Neuronal stem cell (in vitro differentiated cells): ENCODE measurements at regions not wholly inside any gene's neighbourhood (a gene's known extent, or its start where the extent isn't known, plus 50 kb on each side); places are given as distances from the start of the nearest gene placed in this dataset.

ENCODE experiments used
- DNase-seq: peaks from one replicate; pipeline ENCODE4 v3.0.0-alpha.2; 2013; ENCODE audit warnings: low spot score
- H2AFZ ChIP-seq: one replicate; pipeline ENCODE4 v1.6.1; 2013; ENCODE audit warnings: mild to moderate bottlenecking, low read length, inconsistent platforms
- H2AK5ac ChIP-seq: 2 replicates; pipeline ENCODE4 v1.6.1; 2013; ENCODE audit warnings: low read depth, mild to moderate bottlenecking, inconsistent platforms, low read length, moderate library complexity, mixed read lengths
- H2BK120ac ChIP-seq: 2 replicates; pipeline ENCODE4 v1.6.1; 2013; ENCODE audit warnings: low read depth, mild to moderate bottlenecking, inconsistent platforms, low read length, moderate library complexity, mixed read lengths
- H2BK12ac ChIP-seq: one replicate; pipeline ENCODE4 v1.6.1; 2013; ENCODE audit warnings: low read length, inconsistent platforms
- H2BK15ac ChIP-seq: 2 replicates; pipeline ENCODE4 v1.6.1; 2013; ENCODE audit warnings: mild to moderate bottlenecking, low read length, inconsistent platforms, mixed read lengths
- H2BK5ac ChIP-seq: one replicate; pipeline ENCODE4 v1.6.1; 2013; ENCODE audit warnings: inconsistent platforms, mild to moderate bottlenecking, low read length, moderate library complexity
- H3K14ac ChIP-seq: one replicate; pipeline ENCODE4 v1.6.1; 2013; ENCODE audit warnings: low read length, inconsistent platforms
- H3K18ac ChIP-seq: 2 replicates; pipeline ENCODE4 v1.6.1; 2013; ENCODE audit warnings: low read length, inconsistent platforms
- H3K23ac ChIP-seq: 2 replicates; pipeline ENCODE4 v1.6.1; 2013; ENCODE audit warnings: low read depth, mild to moderate bottlenecking, mixed read lengths, low read length, inconsistent platforms; ENCODE audit not compliant: poor library complexity
- H3K27ac ChIP-seq: replicated peaks from 3 replicates; pipeline ENCODE4 v1.5.1; 2013; ENCODE audit warnings: low read length, inconsistent platforms
- H3K27me3 ChIP-seq, 3 experiments: 2 replicates each; pipeline ENCODE4 v1.6.1; 2013; ENCODE audit warnings: low read length in 3 of 3, mild to moderate bottlenecking in 2 of 3, inconsistent platforms in 1 of 3, low read depth in 1 of 3, mixed read lengths in 1 of 3, moderate library complexity in 1 of 3; ENCODE audit not compliant: control insufficient read depth in 3 of 3, insufficient read depth in 3 of 3
- H3K36me3 ChIP-seq, 2 donors: replicated peaks in 1 of 2; 2 replicates each; pipeline ENCODE4 v1.6.1; 2013; ENCODE audit warnings: low read length in 2 of 2; ENCODE audit not compliant: control insufficient read depth in 2 of 2, insufficient read depth in 2 of 2
- H3K4ac ChIP-seq: 2 replicates; pipeline ENCODE4 v1.6.1; 2013; ENCODE audit warnings: inconsistent platforms, mild to moderate bottlenecking, low read length, moderate library complexity
- H3K4me1 ChIP-seq, 2 donors: 1 replicate in 1 of 2; 2 replicates in 1 of 2; pipeline ENCODE4 v1.6.1; 2013; ENCODE audit warnings: low read length in 2 of 2, low read depth in 1 of 2; ENCODE audit not compliant: control insufficient read depth in 2 of 2, insufficient read depth in 1 of 2
- H3K4me2 ChIP-seq: one replicate; pipeline ENCODE4 v1.6.1; 2013; ENCODE audit warnings: mild to moderate bottlenecking, low read length, inconsistent platforms; ENCODE audit not compliant: insufficient read depth, poor library complexity, severe bottlenecking
- H3K4me3 ChIP-seq, 2 donors: 2 replicates each; pipeline ENCODE4 v1.5.1; 2013; ENCODE audit warnings: low read length in 2 of 2, mild to moderate bottlenecking in 2 of 2, inconsistent platforms in 1 of 2, moderate library complexity in 1 of 2
- H3K79me1 ChIP-seq: one replicate; pipeline ENCODE4 v1.6.1; 2013; ENCODE audit warnings: low read depth, mild to moderate bottlenecking, inconsistent platforms, low read length, moderate library complexity
- H3K9ac ChIP-seq: one replicate; pipeline ENCODE4 v1.6.1; 2013; ENCODE audit warnings: mild to moderate bottlenecking, low read depth, low read length, inconsistent platforms; ENCODE audit not compliant: poor library complexity
- H3K9me3 ChIP-seq, 2 donors: replicated peaks in 1 of 2; 2 replicates each; pipeline versions ENCODE3 to v1.6.1; 2013; ENCODE audit warnings: low read length in 2 of 2, mild to moderate bottlenecking in 2 of 2, inconsistent platforms in 1 of 2, low read depth in 1 of 2, mixed read lengths in 1 of 2, moderate library complexity in 1 of 2; ENCODE audit not compliant: control insufficient read depth in 2 of 2, insufficient read depth in 1 of 2
- H4K8ac ChIP-seq: one replicate; pipeline ENCODE4 v1.6.1; 2013; ENCODE audit warnings: low read depth, mild to moderate bottlenecking, inconsistent platforms, low read length, moderate library complexity
- H4K91ac ChIP-seq: one replicate; pipeline ENCODE4 v1.6.1; 2013; ENCODE audit warnings: low read length, low read depth, mild to moderate bottlenecking, inconsistent platforms; ENCODE audit not compliant: poor library complexity
- WGBS, 2 donors: extraction: QIAGEN DNeasy Blood & Tissue Kit; methylation state at CpG; one replicate each; pipeline ENCODE4 v1.1.7; 2013; ENCODE audit warnings: missing lambda C conversion rate in 2 of 2, mixed read lengths in 1 of 2; ENCODE audit not compliant: insufficient read length in 2 of 2, insufficient replicate concordance in 1 of 2; ENCODE audit errors: extremely low coverage in 2 of 2; 5-methylcytosine and 5-hydroxymethylcytosine counted together

DNA sequence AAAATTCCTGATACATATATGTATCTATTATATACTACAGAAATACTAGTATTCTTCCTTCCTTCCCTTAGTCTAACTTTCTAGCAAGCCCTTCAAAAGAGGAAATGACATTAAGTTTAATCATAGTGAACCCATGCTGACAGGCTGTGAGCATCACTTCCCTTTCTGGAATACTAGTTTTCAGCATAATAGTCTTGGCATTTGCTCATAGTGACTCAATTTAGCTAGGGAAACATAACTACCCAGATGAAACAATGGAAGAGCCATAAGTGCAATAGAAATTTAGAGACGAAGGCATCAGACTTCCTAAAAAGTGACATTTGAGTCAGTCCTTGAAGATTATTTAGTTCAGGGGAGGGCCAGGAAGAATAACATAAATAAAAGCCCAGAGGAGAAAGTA is 184.5 kb upstream of the CRY1 start:
- H3K79me1 ChIP-seq: no peaks in the 10 kb centered on the region
- no peak overlapping the region for H3K9ac ChIP-seq

DNA sequence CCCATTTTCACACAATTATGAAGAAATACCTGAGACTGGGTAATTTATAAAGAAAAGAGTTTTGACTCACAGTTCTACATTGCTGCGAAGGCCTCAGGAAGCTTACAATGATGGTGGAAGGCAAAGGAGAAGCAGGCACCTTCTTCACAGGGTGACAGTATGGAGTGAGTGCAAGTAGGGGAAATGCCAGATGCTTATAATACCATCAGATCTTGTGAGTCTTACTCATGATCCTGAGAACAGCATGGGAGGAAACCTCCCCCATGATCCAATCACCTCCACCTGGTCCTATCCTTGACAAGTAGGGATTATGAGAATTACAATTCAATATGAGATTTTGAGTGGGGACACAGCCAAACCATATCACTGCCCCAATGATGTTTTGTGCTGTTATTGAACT is 189.3 kb upstream of the CRY1 start:
- Histone ChIP-seq H3K27ac (no peak overlapping the region), H4K8ac (no peak overlapping the region), H4K91ac (no peak overlapping the region), H3K4me2 (no peak overlapping the region), H3K27me3 (no peaks in the 10 kb centered on the region), H2AK5ac (no peak overlapping the region), H3K4ac (no peak overlapping the region), H3K9ac (no peak overlapping the region), H3K79me1 (no peaks in the 10 kb centered on the region), H2BK15ac (no peak overlapping the region), H2AFZ (no peak overlapping the region), H3K4me3 (no peak overlapping the region), H2BK120ac (no peak overlapping the region), H3K36me3 (no peaks in the 10 kb centered on the region), H3K18ac (no peak overlapping the region), H3K9me3 (no peaks in the 10 kb centered on the region), H3K14ac (no peak overlapping the region), H2BK12ac (no peak overlapping the region), H3K23ac (no peak overlapping the region), H3K4me1 (no peaks in the 10 kb centered on the region), H2BK5ac (no peak overlapping the region)
- WGBS, 2 donors: no CpG with 5 or more reads among the region's 1 CpG
- DNase-seq: no peak

More for the DNA sequence above, 184.5 kb upstream of the CRY1 start:
- H2BK12ac ChIP-seq: no peak overlapping the region
- H3K27ac ChIP-seq: no peak overlapping the region
- peaks cover 0 to 10% (median 0%) of the 10 kb centered on the region in 3 experiments for H3K27me3 ChIP-seq
- DNase-seq: no peak
- H2AFZ ChIP-seq: no peak overlapping the region
- H2BK120ac ChIP-seq: no peak overlapping the region
- no peak overlapping the region for H4K91ac ChIP-seq
- no peak overlapping the region for H3K4ac ChIP-seq
- no peak overlapping the region for H4K8ac ChIP-seq
- H3K4me3 ChIP-seq: no peak overlapping the region
- no peaks in the 10 kb centered on the region for H3K4me1 ChIP-seq
- H2AK5ac ChIP-seq: no peak overlapping the region
- no peak overlapping the region for H3K18ac ChIP-seq
- no CpG with 5 or more reads among the region's 1 CpG for whole genome bisulfite sequencing, 2 donors
- H2BK5ac ChIP-seq: no peak overlapping the region
- H3K4me2 ChIP-seq: no peak overlapping the region
- H3K9me3 ChIP-seq: no peaks in the 10 kb centered on the region
- H3K14ac ChIP-seq: no peak overlapping the region
- no peaks in the 10 kb centered on the region for H3K36me3 ChIP-seq
- no peak overlapping the region for H2BK15ac ChIP-seq
- H3K23ac ChIP-seq: no peak overlapping the region

DNA sequence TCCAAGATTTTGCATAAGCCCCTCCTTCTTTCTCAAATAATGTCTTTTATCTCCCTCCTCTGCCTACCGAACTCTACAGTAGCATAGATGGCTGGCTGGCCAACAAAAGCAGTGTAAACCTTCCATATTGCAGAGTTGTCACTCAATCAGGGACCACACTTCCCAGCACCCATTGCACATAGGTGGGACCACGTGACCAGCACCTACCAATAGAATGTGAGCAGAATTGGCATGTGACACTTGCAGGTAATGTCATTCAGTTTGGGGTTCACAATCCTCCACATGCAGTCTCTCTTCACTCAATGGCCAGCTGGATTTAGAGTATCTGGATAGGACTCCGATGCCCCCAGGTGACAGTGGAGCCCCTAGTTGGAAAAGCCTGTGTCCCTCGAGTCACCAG is 190.3 kb upstream of the CRY1 start:
- Histone ChIP-seq H2AFZ (no peak overlapping the region), H3K18ac (no peak overlapping the region), H3K9me3 (no peaks in the 10 kb centered on the region), H2AK5ac (no peak overlapping the region), H2BK5ac (no peak overlapping the region), H3K4me2 (no peak overlapping the region), H3K36me3 (no peaks in the 10 kb centered on the region), H3K4me1 (peaks cover 0 to under 1% of the 10 kb centered on the region in 2 donors), H3K9ac (no peak overlapping the region), H3K27ac (no peak overlapping the region), H2BK120ac (no peak overlapping the region), H4K8ac (no peak overlapping the region), H3K79me1 (no peaks in the 10 kb centered on the region), H3K27me3 (no peaks in the 10 kb centered on the region), H4K91ac (no peak overlapping the region), H3K14ac (no peak overlapping the region), H3K23ac (no peak overlapping the region), H2BK15ac (no peak overlapping the region), H3K4me3 (no peak overlapping the region), H2BK12ac (no peak overlapping the region), H3K4ac (no peak overlapping the region)
- no CpG with 5 or more reads among the region's 4 CpGs for WGBS, 2 donors
- DNase-seq: no peak

DNA sequence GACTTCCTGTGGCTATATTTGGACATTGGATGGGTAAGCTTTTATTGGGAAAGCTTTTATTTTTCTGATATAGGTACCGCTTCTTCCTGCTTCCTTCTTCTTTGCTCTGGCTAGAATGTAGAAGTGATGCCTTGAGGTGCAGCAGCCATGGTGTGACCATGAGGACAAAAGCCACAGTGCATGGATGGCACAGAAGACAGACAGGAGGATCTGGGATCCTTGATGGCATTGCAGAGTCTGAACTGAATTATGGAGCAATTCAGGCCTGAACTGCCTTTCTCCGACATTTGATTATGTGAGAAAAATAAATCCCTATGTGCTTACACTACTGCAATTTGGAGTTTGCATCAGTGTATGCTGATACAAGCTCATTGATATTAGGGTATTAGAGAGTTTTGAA is 191.3 kb upstream of the CRY1 start:
- H4K8ac ChIP-seq: no peak overlapping the region
- no peak overlapping the region for H3K9ac ChIP-seq
- no peaks in the 10 kb centered on the region for H3K27me3 ChIP-seq
- H4K91ac ChIP-seq: no peak overlapping the region
- no peaks in the 10 kb centered on the region for H3K79me1 ChIP-seq
- no peak overlapping the region for H2AK5ac ChIP-seq
- H3K18ac ChIP-seq: no peak overlapping the region
- H3K14ac ChIP-seq: no peak overlapping the region
- no peak overlapping the region for H2BK12ac ChIP-seq
- peaks cover 0 to 1% of the 10 kb centered on the region in 2 donors for H3K4me1 ChIP-seq
- DNase-seq: no peak
- no peak overlapping the region for H2AFZ ChIP-seq
- H3K9me3 ChIP-seq: no peaks in the 10 kb centered on the region
- H3K27ac ChIP-seq: no peak overlapping the region
- H3K36me3 ChIP-seq: no peaks in the 10 kb centered on the region
- no peak overlapping the region for H3K23ac ChIP-seq
- H3K4me2 ChIP-seq: no peak overlapping the region
- H2BK15ac ChIP-seq: no peak overlapping the region
- H3K4me3 ChIP-seq: no peak overlapping the region
- H2BK120ac ChIP-seq: no peak overlapping the region
- no peak overlapping the region for H2BK5ac ChIP-seq
- no CpG with 5 or more reads among the region's 2 CpGs for WGBS, 2 donors
- H3K4ac ChIP-seq: no peak overlapping the region
